ENCODE measurements at regions not wholly inside any gene's neighbourhood (a gene's known extent, or its start where the extent isn't known, plus 50 kb on each side); places are given as distances from the start of the nearest gene placed in this dataset.

- ATAC-seq: no peak
- POLR2A ChIA-PET: no interaction called here
- peaks cover 0 to 18% (median 3%) of the 10 kb centered on the region in 5 donors for H3K27me3 Mint-ChIP-seq
- DNase-seq: no peak
- H3K27ac Mint-ChIP-seq: no peak overlapping the region
- H3K9me3 Mint-ChIP-seq: no peaks in the 10 kb centered on the region
- H3K4me3 Mint-ChIP-seq: no peak overlapping the region
- no peaks in the 10 kb centered on the region for H3K4me1 Mint-ChIP-seq
- H3K36me3 Mint-ChIP-seq: no peaks in the 10 kb centered on the region
Observed at GRCh38 chr1:115893545-115893944, 52.6 kb upstream of the NHLH2 start.

GRCh38 chr1:115898020-115898419 is 57.1 kb upstream of the NHLH2 start:
- no peak for DNase-seq
- POLR2A ChIA-PET: no interaction called here
- no peak for ATAC-seq
- Mint-ChIP-seq H3K9me3 (no peaks in the 10 kb centered on the region), H3K27me3 (peaks cover 0 to 13% (median 1%) of the 10 kb centered on the region in 5 donors), H3K4me1 (no peaks in the 10 kb centered on the region), H3K27ac (peak overlapping the region in 1 of 10 donors; percentile 74), H3K4me3 (no peak overlapping the region), H3K36me3 (no peaks in the 10 kb centered on the region)

- Mint-ChIP-seq H3K27ac (no peak overlapping the region), H3K9me3 (no peaks in the 10 kb centered on the region), H3K36me3 (no peaks in the 10 kb centered on the region), H3K4me1 (no peaks in the 10 kb centered on the region), H3K27me3 (peaks cover 0 to 13% (median 5%) of the 10 kb centered on the region in 5 donors), H3K4me3 (no peak overlapping the region)
- POLR2A ChIA-PET: no interaction called here
- no peak for DNase-seq
- ATAC-seq: no peak
Observed at GRCh38 chr1:115900856-115901255, 59.9 kb upstream of the NHLH2 start.

GRCh38 chr1:115906627-115907026 is 65.7 kb upstream of the NHLH2 start:
- DNase-seq (no peak), ATAC-seq (no peak)
- no peaks in the 10 kb centered on the region for H3K36me3 Mint-ChIP-seq
- no peak overlapping the region for H3K27ac Mint-ChIP-seq
- POLR2A ChIA-PET: no interaction called here
- no peaks in the 10 kb centered on the region for H3K9me3 Mint-ChIP-seq
- peaks cover 6 to 45% (median 8%) of the 10 kb centered on the region in 5 donors for H3K27me3 Mint-ChIP-seq
- no peaks in the 10 kb centered on the region for H3K4me1 Mint-ChIP-seq
- H3K4me3 Mint-ChIP-seq: no peak overlapping the region

GRCh38 chr1:115907092-115907491 is 66.2 kb upstream of the NHLH2 start:
- ATAC-seq: no peak
- no peaks in the 10 kb centered on the region for H3K36me3 Mint-ChIP-seq
- H3K4me3 Mint-ChIP-seq: no peak overlapping the region
- DNase-seq: no peak
- no peak overlapping the region for H3K27ac Mint-ChIP-seq
- no peaks in the 10 kb centered on the region for H3K9me3 Mint-ChIP-seq
- POLR2A ChIA-PET: no interaction called here
- H3K4me1 Mint-ChIP-seq: no peaks in the 10 kb centered on the region
- peaks cover 5 to 41% (median 8%) of the 10 kb centered on the region in 5 donors for H3K27me3 Mint-ChIP-seq

GRCh38 chr1:115908565-115909274 is 67.6 kb upstream of the SLC22A15 start:
- ATAC-seq: no peak
- H3K4me1 Mint-ChIP-seq: no peaks in the 10 kb centered on the region
- no peaks in the 10 kb centered on the region for H3K9me3 Mint-ChIP-seq

GRCh38 chr1:115910231-115910630 is 66.1 kb upstream of the SLC22A15 start:
- no peak overlapping the region for H3K27ac Mint-ChIP-seq

More at GRCh38 chr1:115908565-115909274, 67.6 kb upstream of the SLC22A15 start:
- no peaks in the 10 kb centered on the region for H3K36me3 Mint-ChIP-seq
- POLR2A ChIA-PET: no interaction called here
- no peak for DNase-seq
- no peak overlapping the region for H3K27ac Mint-ChIP-seq
- no peak overlapping the region for H3K4me3 Mint-ChIP-seq
- H3K27me3 Mint-ChIP-seq: peaks cover 5 to 41% (median 8%) of the 10 kb centered on the region in 5 donors

GRCh38 chr1:115911294-115911693 is 65.0 kb upstream of the SLC22A15 start:
- DNase-seq (no peak), ATAC-seq (no peak)
- Mint-ChIP-seq H3K9me3 (no peaks in the 10 kb centered on the region), H3K4me1 (no peaks in the 10 kb centered on the region), H3K4me3 (no peak overlapping the region), H3K27me3 (peaks cover 2 to 33% (median 8%) of the 10 kb centered on the region in 5 donors), H3K27ac (no peak overlapping the region), H3K36me3 (no peaks in the 10 kb centered on the region)
- POLR2A ChIA-PET: no interaction called here

More at GRCh38 chr1:115910231-115910630, 66.1 kb upstream of the SLC22A15 start:
- H3K9me3 Mint-ChIP-seq: no peaks in the 10 kb centered on the region
- H3K4me3 Mint-ChIP-seq: no peak overlapping the region
- POLR2A ChIA-PET: no interaction called here
- H3K4me1 Mint-ChIP-seq: no peaks in the 10 kb centered on the region
- ATAC-seq (no peak), DNase-seq (no peak)
- no peaks in the 10 kb centered on the region for H3K36me3 Mint-ChIP-seq
- H3K27me3 Mint-ChIP-seq: peaks cover 3 to 39% (median 10%) of the 10 kb centered on the region in 5 donors

- no peak overlapping the region for H3K27ac Mint-ChIP-seq
- POLR2A ChIA-PET: no interaction called here
- no peaks in the 10 kb centered on the region for H3K9me3 Mint-ChIP-seq
- no peak overlapping the region for H3K4me3 Mint-ChIP-seq
- peaks cover 2 to 25% (median 6%) of the 10 kb centered on the region in 5 donors for H3K27me3 Mint-ChIP-seq
- no peaks in the 10 kb centered on the region for H3K36me3 Mint-ChIP-seq
- no peaks in the 10 kb centered on the region for H3K4me1 Mint-ChIP-seq
- ATAC-seq: no peak
- no peak for DNase-seq
Observed at GRCh38 chr1:115912116-115912515, 64.2 kb upstream of the SLC22A15 start.

GRCh38 chr1:115922801-115923200 is 53.5 kb upstream of the SLC22A15 start:
- peak overlapping the region in 1 of 10 donors; percentile 29 for H3K27ac Mint-ChIP-seq
- peaks cover 0 to 4% (median 0%) of the 10 kb centered on the region in 5 donors for H3K27me3 Mint-ChIP-seq
- no peak overlapping the region for H3K4me3 Mint-ChIP-seq
- no peaks in the 10 kb centered on the region for H3K36me3 Mint-ChIP-seq
- POLR2A ChIA-PET: no interaction called here
- H3K4me1 Mint-ChIP-seq: peaks cover 1 to 9% (median 5%) of the 10 kb centered on the region in 4 donors
- no peak for DNase-seq
- H3K9me3 Mint-ChIP-seq: no peaks in the 10 kb centered on the region
- no peak for ATAC-seq

- DNase-seq (no peak), ATAC-seq (no peak)
- Mint-ChIP-seq H3K9me3 (no peaks in the 10 kb centered on the region), H3K36me3 (no peaks in the 10 kb centered on the region), H3K27me3 (peaks cover 0 to 1% (median 0%) of the 10 kb centered on the region in 5 donors), H3K4me3 (no peak overlapping the region), H3K4me1 (peaks cover 1 to 9% (median 5%) of the 10 kb centered on the region in 4 donors), H3K27ac (no peak overlapping the region)
- POLR2A ChIA-PET: no interaction called here
Observed at GRCh38 chr1:115924770-115925169, 51.5 kb upstream of the SLC22A15 start.

- POLR2A ChIA-PET: no interaction called here
- no peaks in the 10 kb centered on the region for H3K9me3 Mint-ChIP-seq
- H3K4me3 Mint-ChIP-seq: no peak overlapping the region
- H3K4me1 Mint-ChIP-seq: peaks cover 1 to 9% (median 5%) of the 10 kb centered on the region in 4 donors
- DNase-seq: no peak
- ATAC-seq: no peak
- H3K27me3 Mint-ChIP-seq: no peaks in the 10 kb centered on the region
- H3K36me3 Mint-ChIP-seq: no peaks in the 10 kb centered on the region
- no peak overlapping the region for H3K27ac Mint-ChIP-seq
Observed at GRCh38 chr1:115925467-115925866, 50.8 kb upstream of the SLC22A15 start.
